ENCODE measurements at regions not wholly inside any gene's neighbourhood (a gene's known extent, or its start where the extent isn't known, plus 50 kb on each side); places are given as distances from the start of the nearest gene placed in this dataset.
"Not testable (repeated sequence)": the region's sequence is repeated elsewhere in the genome, so short reads cannot be mapped to it uniquely, and the experiment has no call there.

- DNase-seq, result no peak
These were observed 120.3 kb upstream of the MON1B start for GRCh38 chr16:77070683-77071082.

- DNase-seq, result no peak
These were observed 114.2 kb upstream of the MON1B start for GRCh38 chr16:77076839-77077238.

GRCh38 chr16:77077256-77077922 is 113.6 kb upstream of the MON1B start:
- DNase-seq, result no peak

GRCh38 chr16:77085981-77086380 is 105.0 kb upstream of the MON1B start:
- DNase-seq, result no peak

- DNase-seq, result no peak
These were observed 100.9 kb upstream of the MON1B start for GRCh38 chr16:77090062-77090461.

- DNase-seq, result no peak
These were observed 97.7 kb upstream of the MON1B start for GRCh38 chr16:77093309-77093708.

- DNase-seq, result no peak
These were observed 97.0 kb upstream of the MON1B start for GRCh38 chr16:77093999-77094398.

- no peak for DNase-seq
These were observed 79.9 kb upstream of the MON1B start for GRCh38 chr16:77111056-77111565.

- DNase-seq, result no peak
These were observed 78.2 kb upstream of the MON1B start for GRCh38 chr16:77112746-77113145.

GRCh38 chr16:77113835-77114234 is 77.2 kb upstream of the MON1B start:
- DNase-seq, result no peak

- DNase-seq, result not testable (repeated sequence)
These were observed 76.6 kb upstream of the MON1B start for GRCh38 chr16:77114361-77114760.

- DNase-seq, result no peak
These were observed 74.1 kb upstream of the MON1B start for GRCh38 chr16:77116856-77117255.

GRCh38 chr16:77117707-77118106 is 73.3 kb upstream of the MON1B start:
- no peak for DNase-seq

GRCh38 chr16:77131398-77131797 is 59.6 kb upstream of the MON1B start:
- DNase-seq, result no peak

- DNase-seq, result no peak
These were observed 58.9 kb upstream of the MON1B start for GRCh38 chr16:77132051-77132618.

GRCh38 chr16:77133706-77134105 is 57.3 kb upstream of the MON1B start:
- no peak for DNase-seq

GRCh38 chr16:77137045-77137444 is 53.9 kb upstream of the MON1B start:
- no peak for DNase-seq
